CD4-positive, CD25-positive, alpha-beta regulatory T cell (primary cell): ENCODE measurements at regions not wholly inside any gene's neighbourhood (a gene's known extent, or its start where the extent isn't known, plus 50 kb on each side); places are given as distances from the start of the nearest gene placed in this dataset.
A peak's percentile ranks its signal among the peaks of the same experiment; 100 is the strongest.

Experiments
- ATAC-seq, 2 donors: fragments of 150-1000 bp; cut with Tn5 transposase; one replicate each; pipeline ENCODE4 v1.10.0; 2021; ENCODE audit warnings: low read depth in 2 of 2, moderate number of reproducible peaks in 2 of 2, moderate library complexity in 1 of 2
- DNase-seq, 3 donors: peaks; one replicate each; pipeline versions ENCODE4 v3.0.0 to v3.0.0-alpha.2; 2012 to 2022; ENCODE audit warnings: mixed read lengths in 1 of 3
- H3K27ac ChIP-seq: one replicate; pipeline ENCODE4 v1.7.0; 2013; ENCODE audit warnings: mild to moderate bottlenecking, low read length; ENCODE audit not compliant: insufficient read depth, poor library complexity, severe bottlenecking
- H3K27me3 ChIP-seq: one replicate; pipeline ENCODE4 v1.7.0; 2013; ENCODE audit warnings: low read length; ENCODE audit not compliant: control insufficient read depth, insufficient read depth
- H3K36me3 ChIP-seq: one replicate; pipeline ENCODE4 v1.7.0; 2013; ENCODE audit warnings: mild to moderate bottlenecking, low read length, moderate library complexity; ENCODE audit not compliant: control insufficient read depth, insufficient read depth
- H3K4me1 ChIP-seq: 2 replicates; pipeline ENCODE4 v1.7.0; 2013; ENCODE audit warnings: mild to moderate bottlenecking, low read length; ENCODE audit not compliant: insufficient read depth, control insufficient read depth, poor library complexity, severe bottlenecking
- H3K4me3 ChIP-seq: one replicate; pipeline ENCODE4 v1.7.0; 2013; ENCODE audit warnings: low read depth, mild to moderate bottlenecking, low read length, moderate library complexity
- H3K9me3 ChIP-seq, 2 experiments: 1 replicate in 1 of 2; 2 replicates in 1 of 2; pipeline ENCODE4 v1.7.0; 2013; ENCODE audit warnings: low read length in 2 of 2, mild to moderate bottlenecking in 1 of 2, moderate library complexity in 1 of 2; ENCODE audit not compliant: control insufficient read depth in 2 of 2
- H3K27ac Mint-ChIP-seq, 3 donors: one replicate each; pipeline ENCODE4 v1.8.0; 2020 to 2022; ENCODE audit warnings: mild to moderate bottlenecking in 3 of 3, mixed read lengths in 3 of 3, moderate library complexity in 2 of 3
- H3K27me3 Mint-ChIP-seq: one replicate; pipeline ENCODE4 v1.8.0; 2022; ENCODE audit warnings: mild to moderate bottlenecking, mixed read lengths
- H3K36me3 Mint-ChIP-seq: one replicate; pipeline ENCODE4 v1.8.0; 2020; ENCODE audit warnings: mixed read lengths
- H3K4me1 Mint-ChIP-seq, 4 donors: one replicate each; pipeline ENCODE4 v1.8.0; 2020 to 2022; ENCODE audit warnings: mixed read lengths in 4 of 4, mild to moderate bottlenecking in 1 of 4
- H3K4me3 Mint-ChIP-seq, 4 donors: one replicate each; pipeline ENCODE4 v1.8.0; 2020 to 2022; ENCODE audit warnings: mild to moderate bottlenecking in 4 of 4, mixed read lengths in 4 of 4, moderate library complexity in 3 of 4
- H3K9me3 Mint-ChIP-seq, 7 donors: one replicate each; pipeline ENCODE4 v1.8.0; 2020 to 2022; ENCODE audit warnings: mixed read lengths in 7 of 7, mild to moderate bottlenecking in 3 of 7, moderate library complexity in 2 of 7

- H3K9me3 ChIP-seq = peaks cover 7% of the 10 kb centered on the region in 2 experiments
- no peak overlapping the region for H3K4me3 ChIP-seq
- Mint-ChIP-seq H3K27ac (no peak overlapping the region), H3K4me1 (no peaks in the 10 kb centered on the region), H3K27me3 (peaks cover 8% of the 10 kb centered on the region), H3K9me3 (peaks cover 0 to 7% (median 4%) of the 10 kb centered on the region in 7 donors), H3K36me3 (no peaks in the 10 kb centered on the region), H3K4me3 (no peak overlapping the region)
- H3K4me1 ChIP-seq = no peaks in the 10 kb centered on the region
- no peak overlapping the region for H3K27ac ChIP-seq
- H3K27me3 ChIP-seq = no peaks in the 10 kb centered on the region
- ATAC-seq (no peak), DNase-seq (no peak)
- H3K36me3 ChIP-seq = no peaks in the 10 kb centered on the region
Observed at GRCh38 chr7:138169441-138169851, 93.2 kb downstream of the AKR1D1 start.

GRCh38 chr7:138170298-138170697 lies 94.0 kb downstream of the AKR1D1 start:
- H3K4me3 Mint-ChIP-seq = no peak overlapping the region
- H3K27me3 Mint-ChIP-seq = peaks cover 8% of the 10 kb centered on the region
- no peaks in the 10 kb centered on the region for H3K4me1 Mint-ChIP-seq
- Histone ChIP-seq H3K27ac (no peak overlapping the region), H3K9me3 (no peaks in the 10 kb centered on the region), H3K4me3 (no peak overlapping the region), H3K36me3 (no peaks in the 10 kb centered on the region), H3K4me1 (no peaks in the 10 kb centered on the region), H3K27me3 (no peaks in the 10 kb centered on the region)
- ATAC-seq (no peak), DNase-seq (no peak)
- H3K27ac Mint-ChIP-seq = no peak overlapping the region
- peaks cover 0 to 9% (median under 1%) of the 10 kb centered on the region in 7 donors for H3K9me3 Mint-ChIP-seq
- H3K36me3 Mint-ChIP-seq = no peaks in the 10 kb centered on the region

GRCh38 chr7:138170959-138171703 lies 94.9 kb downstream of the AKR1D1 start:
- DNase-seq (peak in 1 of 3 donors; percentile 29), ATAC-seq (no peak)
- Mint-ChIP-seq H3K4me1 (no peaks in the 10 kb centered on the region), H3K27me3 (peaks cover 8% of the 10 kb centered on the region), H3K4me3 (no peak overlapping the region), H3K9me3 (peaks cover 0 to 9% (median 0%) of the 10 kb centered on the region in 7 donors), H3K36me3 (no peaks in the 10 kb centered on the region), H3K27ac (no peak overlapping the region)
- Histone ChIP-seq H3K9me3 (no peaks in the 10 kb centered on the region), H3K27ac (no peak overlapping the region), H3K4me1 (no peaks in the 10 kb centered on the region), H3K36me3 (no peaks in the 10 kb centered on the region), H3K27me3 (no peaks in the 10 kb centered on the region), H3K4me3 (no peak overlapping the region)

GRCh38 chr7:138173548-138173947 lies 97.3 kb downstream of the AKR1D1 start:
- Mint-ChIP-seq H3K4me3 (no peak overlapping the region), H3K27ac (no peak overlapping the region), H3K4me1 (no peaks in the 10 kb centered on the region), H3K9me3 (peaks cover 0 to 9% (median 0%) of the 10 kb centered on the region in 7 donors), H3K27me3 (peaks cover 5% of the 10 kb centered on the region), H3K36me3 (no peaks in the 10 kb centered on the region)
- no peak for ATAC-seq
- no peaks in the 10 kb centered on the region for H3K4me1 ChIP-seq
- no peak overlapping the region for H3K4me3 ChIP-seq
- H3K9me3 ChIP-seq = no peaks in the 10 kb centered on the region
- H3K36me3 ChIP-seq = no peaks in the 10 kb centered on the region
- DNase-seq = no peak
- no peaks in the 10 kb centered on the region for H3K27me3 ChIP-seq
- no peak overlapping the region for H3K27ac ChIP-seq

- no peaks in the 10 kb centered on the region for H3K36me3 Mint-ChIP-seq
- no peak for DNase-seq
- ATAC-seq = no peak
Observed at GRCh38 chr7:138176060-138176459, 99.8 kb downstream of the AKR1D1 start.

GRCh38 chr7:138184191-138184590 lies 107.9 kb downstream of the AKR1D1 start:
- H3K4me1 ChIP-seq = no peaks in the 10 kb centered on the region
- ATAC-seq = no peak
- no peak overlapping the region for H3K4me3 ChIP-seq
- no peaks in the 10 kb centered on the region for H3K4me1 Mint-ChIP-seq
- no peaks in the 10 kb centered on the region for H3K27me3 ChIP-seq
- H3K9me3 ChIP-seq = peaks cover 0 to 4% of the 10 kb centered on the region in 2 experiments
- no peak for DNase-seq
- no peak overlapping the region for H3K27ac ChIP-seq
- H3K4me3 Mint-ChIP-seq = no peak overlapping the region
- no peaks in the 10 kb centered on the region for H3K27me3 Mint-ChIP-seq
- H3K27ac Mint-ChIP-seq = no peak overlapping the region
- H3K36me3 Mint-ChIP-seq = no peaks in the 10 kb centered on the region
- no peaks in the 10 kb centered on the region for H3K36me3 ChIP-seq
- H3K9me3 Mint-ChIP-seq = peaks cover 0 to 6% (median 4%) of the 10 kb centered on the region in 7 donors

More at GRCh38 chr7:138176060-138176459, 99.8 kb downstream of the AKR1D1 start:
- Histone ChIP-seq H3K9me3 (no peaks in the 10 kb centered on the region), H3K27me3 (no peaks in the 10 kb centered on the region), H3K4me3 (no peak overlapping the region), H3K27ac (no peak overlapping the region), H3K4me1 (no peaks in the 10 kb centered on the region), H3K36me3 (no peaks in the 10 kb centered on the region)
- Mint-ChIP-seq H3K9me3 (peaks cover 0 to 5% (median 0%) of the 10 kb centered on the region in 7 donors), H3K27ac (no peak overlapping the region), H3K27me3 (no peaks in the 10 kb centered on the region), H3K4me3 (no peak overlapping the region), H3K4me1 (no peaks in the 10 kb centered on the region)

GRCh38 chr7:138185132-138185908 lies 109.1 kb downstream of the AKR1D1 start:
- H3K27me3 Mint-ChIP-seq = no peaks in the 10 kb centered on the region
- H3K4me3 ChIP-seq = no peak overlapping the region
- peaks cover 0 to 6% (median 4%) of the 10 kb centered on the region in 7 donors for H3K9me3 Mint-ChIP-seq
- H3K36me3 ChIP-seq = no peaks in the 10 kb centered on the region
- no peak overlapping the region for H3K27ac ChIP-seq
- H3K36me3 Mint-ChIP-seq = no peaks in the 10 kb centered on the region
- no peaks in the 10 kb centered on the region for H3K4me1 Mint-ChIP-seq
- H3K4me3 Mint-ChIP-seq = no peak overlapping the region
- no peaks in the 10 kb centered on the region for H3K4me1 ChIP-seq
- no peak overlapping the region for H3K27ac Mint-ChIP-seq
- H3K9me3 ChIP-seq = peaks cover 0 to 4% of the 10 kb centered on the region in 2 experiments
- no peaks in the 10 kb centered on the region for H3K27me3 ChIP-seq
- ATAC-seq = no peak
- no peak for DNase-seq
